Endothelial cell of umbilical vein (primary cell): ENCODE measurements at regions not wholly inside any gene's neighbourhood (a gene's known extent, or its start where the extent isn't known, plus 50 kb on each side); places are given as distances from the start of the nearest gene placed in this dataset.

Source experiments
- BruUV-seq: library from RNA; stranded (reverse); fragments of 400-500 nt; replicated peaks from 2 replicates; lab custom pipeline; 2021; lab: Mats Ljungman, UMichigan
- CTCF ChIA-PET: fragments of 300-600, 350-600 bp; sonication (Branson Sonifier 250); formaldehyde crosslinking; loops from one replicate; lab custom pipeline; 2021; ENCODE audit warnings: antibody characterized with exemption, inconsistent platforms; lab: Charles Lee
- POLR2A ChIA-PET: fragments of 300-600, 350-600 bp; sonication (Branson Sonifier 250); formaldehyde crosslinking; loops from one replicate; lab custom pipeline; 2021; ENCODE audit warnings: antibody characterized with exemption, inconsistent platforms; lab: Charles Lee
- DNase-seq: peaks from one replicate; pipeline ENCODE4 v3.0.0-alpha.2; 2011; ENCODE audit warnings: low read depth, low spot score
- FAIRE-seq: peaks from 2 replicates; lab custom pipeline; 2011; peaks lifted over from hg19 to GRCh38; lab: Jason Lieb, UNC
- H2AFZ ChIP-seq: 2 replicates; pipeline ENCODE4 v1.6.0; 2012; ENCODE audit warnings: low read depth, low read length, control low read depth, inconsistent platforms
- H3K27ac ChIP-seq: 2 replicates; pipeline ENCODE4 v1.5.1; 2011; ENCODE audit warnings: low read depth, mild to moderate bottlenecking, control low read depth, low read length, moderate library complexity; ENCODE audit not compliant: insufficient read depth
- H3K27me3 ChIP-seq, 2 experiments: 2 replicates each; pipeline versions ENCODE4 v1.6.0 to v1.6.1; 2011; ENCODE audit warnings: low read length in 2 of 2, mixed read lengths in 1 of 2; ENCODE audit not compliant: control insufficient read depth in 2 of 2, insufficient read depth in 2 of 2
- H3K36me3 ChIP-seq, 2 experiments: 2 replicates in 1 of 2; 3 replicates in 1 of 2; pipeline ENCODE4 v1.5.1; 2011; ENCODE audit warnings: low read length in 2 of 2, mild to moderate bottlenecking in 1 of 2, moderate library complexity in 1 of 2; ENCODE audit not compliant: control insufficient read depth in 2 of 2, insufficient read depth in 2 of 2; ENCODE audit errors: extremely low read depth in 1 of 2
- H3K4me1 ChIP-seq: 3 replicates; pipeline ENCODE4 v1.5.1; 2011; ENCODE audit warnings: mild to moderate bottlenecking, low read length; ENCODE audit not compliant: control insufficient read depth, insufficient read depth; ENCODE audit errors: extremely low read depth
- H3K4me2 ChIP-seq: 2 replicates; pipeline ENCODE4 v1.6.1; 2011; ENCODE audit warnings: low read length, control low read depth, mixed read lengths; ENCODE audit not compliant: insufficient read depth
- H3K4me3 ChIP-seq, 3 experiments: fragments of 200-600 bp in 1 of 3; sonication (generic), shearing (Covaris generic) in 1 of 3; replicated peaks in 1 of 3; 2 replicates each; pipeline ENCODE4 v1.5.1; 2011 to 2016; ENCODE audit warnings: control low read depth in 3 of 3, low read length in 3 of 3, mild to moderate bottlenecking in 2 of 3, inconsistent platforms in 1 of 3, low read depth in 1 of 3, moderate library complexity in 1 of 3; ENCODE audit not compliant: insufficient read depth in 1 of 3
- H3K79me2 ChIP-seq: 2 replicates; pipeline ENCODE4 v1.6.0; 2012; ENCODE audit warnings: low read length, inconsistent platforms; ENCODE audit not compliant: control insufficient read depth, insufficient read depth
- H3K9ac ChIP-seq: replicated peaks from 2 replicates; pipeline ENCODE3; 2011; ENCODE audit warnings: low read length, control low read depth; ENCODE audit not compliant: insufficient read depth; ENCODE audit errors: extremely low read depth
- H3K9me1 ChIP-seq: replicated peaks from 3 replicates; pipeline ENCODE4 v1.6.0; 2011; ENCODE audit warnings: mild to moderate bottlenecking, low read length; ENCODE audit not compliant: control insufficient read depth, insufficient read depth; ENCODE audit errors: extremely low read depth
- H3K9me3 ChIP-seq: replicated peaks from 2 replicates; pipeline ENCODE4 v1.5.1; 2012; ENCODE audit warnings: low read length, inconsistent platforms; ENCODE audit not compliant: control insufficient read depth, insufficient read depth
- H4K20me1 ChIP-seq: replicated peaks from 2 replicates; pipeline ENCODE3; 2011; ENCODE audit warnings: mild to moderate bottlenecking, low read length; ENCODE audit not compliant: control insufficient read depth, insufficient read depth; ENCODE audit errors: extremely low read depth
- EZH2 ChIP-seq: IDR thresholded peaks from 2 replicates; pipeline ENCODE4 v1.6.1; 2012; ENCODE audit warnings: borderline replicate concordance, low read depth, mild to moderate bottlenecking, moderate library complexity, low read length, inconsistent platforms; ENCODE audit not compliant: severe bottlenecking
- FOS ChIP-seq: IDR thresholded peaks from 2 replicates; pipeline ENCODE4 v1.6.1; 2011; ENCODE audit warnings: mild to moderate bottlenecking, low read length, moderate library complexity, borderline replicate concordance; ENCODE audit not compliant: insufficient read depth
- GATA2 ChIP-seq: IDR thresholded peaks from 2 replicates; pipeline ENCODE4 v1.7.0; 2011; ENCODE audit warnings: low read depth, mild to moderate bottlenecking, moderate library complexity, mixed read lengths, low read length; ENCODE audit not compliant: insufficient read length, insufficient read depth
- JUN ChIP-seq: IDR thresholded peaks from 2 replicates; pipeline ENCODE4 v1.6.1; 2011; ENCODE audit warnings: borderline replicate concordance, low read depth; ENCODE audit not compliant: insufficient read length, insufficient read depth
- MAX ChIP-seq: IDR thresholded peaks from 2 replicates; pipeline ENCODE4 v1.6.1; 2011; ENCODE audit not compliant: insufficient read depth, insufficient read length
- POLR2A ChIP-seq: IDR thresholded peaks from 2 replicates; pipeline ENCODE4 v1.6.1; 2012; ENCODE audit warnings: low read depth, mild to moderate bottlenecking, control low read depth, low read length
- POLR2AphosphoS5 ChIP-seq: IDR thresholded peaks from 2 replicates; pipeline ENCODE4 v1.6.1; 2012; ENCODE audit warnings: low read depth, mild to moderate bottlenecking, control low read depth, low read length, moderate library complexity; ENCODE audit not compliant: insufficient read depth
- dilution Hi-C: fragments of 300-500 bp; cut with MboI; formaldehyde crosslinking; loops from one replicate; pipeline ENCODE4 v1.15.0; 2019; ENCODE audit warnings: low sequenced_read_pairs; ENCODE audit not compliant: extremely low pct_ligation_motif_present
- intact Hi-C: fragments of 100-400 bp; cut with micrococcal nuclease; formaldehyde crosslinking; loops from one replicate; pipeline ENCODE4 v1.10.0; 2022
- TF ChIP-seq, protein P1 (sequence below), 2 donors: IDR thresholded peaks; 1 replicate in 1 of 2; 2 replicates in 1 of 2; pipeline ENCODE4 v1.5.1; 2011; ENCODE audit warnings: low read length in 2 of 2, mild to moderate bottlenecking in 2 of 2, moderate library complexity in 2 of 2, control low read depth in 1 of 2, inconsistent platforms in 1 of 2, low read depth in 1 of 2; ENCODE audit not compliant: insufficient read depth in 1 of 2; ENCODE audit errors: extremely low read depth in 1 of 2

DNA sequence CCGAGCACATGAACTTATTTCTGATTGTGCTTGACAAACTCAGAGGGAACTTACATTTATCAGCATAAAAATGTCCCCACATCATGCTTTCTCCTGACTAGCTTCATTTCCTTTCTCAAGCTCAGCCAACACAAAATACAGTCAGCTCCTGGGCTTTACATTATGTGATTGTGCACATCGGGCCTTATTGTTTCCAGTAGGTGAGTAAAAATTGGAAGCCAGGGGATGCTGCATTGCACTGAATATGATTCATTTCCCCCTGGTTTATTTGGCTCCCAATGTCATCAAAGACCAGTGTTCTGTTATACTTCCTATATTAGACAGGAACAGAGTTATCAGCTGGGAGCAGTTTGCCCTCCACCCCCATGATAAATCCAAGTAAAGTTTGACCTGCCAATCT is 521.8 kb downstream of the RMST start:
- DNase-seq (no peak), FAIRE-seq (peak; percentile 48)
- Histone ChIP-seq H3K27me3 (no peaks in the 10 kb centered on the region), H3K4me1 (no peaks in the 10 kb centered on the region), H3K4me2 (no peak overlapping the region), H3K9ac (no peak overlapping the region), H3K4me3 (no peak overlapping the region), H3K9me3 (no peaks in the 10 kb centered on the region), H3K9me1 (no peaks in the 10 kb centered on the region), H2AFZ (no peak overlapping the region), H3K27ac (no peak overlapping the region), H3K79me2 (no peaks in the 10 kb centered on the region), H4K20me1 (no peaks in the 10 kb centered on the region), H3K36me3 (no peaks in the 10 kb centered on the region)
- CTCF ChIA-PET, result no interaction called here
- dilution Hi-C loops, result no loop called here
- BruUV-seq, result no TSS peak
- TF ChIP-seq POLR2A (no peak), MAX (no peak), POLR2AphosphoS5 (no peak), FOS (no peak), EZH2 (no peak), JUN (no peak), GATA2 (no peak)
- TF ChIP-seq, protein P1, sequence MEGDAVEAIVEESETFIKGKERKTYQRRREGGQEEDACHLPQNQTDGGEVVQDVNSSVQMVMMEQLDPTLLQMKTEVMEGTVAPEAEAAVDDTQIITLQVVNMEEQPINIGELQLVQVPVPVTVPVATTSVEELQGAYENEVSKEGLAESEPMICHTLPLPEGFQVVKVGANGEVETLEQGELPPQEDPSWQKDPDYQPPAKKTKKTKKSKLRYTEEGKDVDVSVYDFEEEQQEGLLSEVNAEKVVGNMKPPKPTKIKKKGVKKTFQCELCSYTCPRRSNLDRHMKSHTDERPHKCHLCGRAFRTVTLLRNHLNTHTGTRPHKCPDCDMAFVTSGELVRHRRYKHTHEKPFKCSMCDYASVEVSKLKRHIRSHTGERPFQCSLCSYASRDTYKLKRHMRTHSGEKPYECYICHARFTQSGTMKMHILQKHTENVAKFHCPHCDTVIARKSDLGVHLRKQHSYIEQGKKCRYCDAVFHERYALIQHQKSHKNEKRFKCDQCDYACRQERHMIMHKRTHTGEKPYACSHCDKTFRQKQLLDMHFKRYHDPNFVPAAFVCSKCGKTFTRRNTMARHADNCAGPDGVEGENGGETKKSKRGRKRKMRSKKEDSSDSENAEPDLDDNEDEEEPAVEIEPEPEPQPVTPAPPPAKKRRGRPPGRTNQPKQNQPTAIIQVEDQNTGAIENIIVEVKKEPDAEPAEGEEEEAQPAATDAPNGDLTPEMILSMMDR (IDR thresholded peaks at IDR 0.05; ENCODE audit: extremely low read depth in 1 of 2, insufficient read depth in 1 of 2, low read depth in 1 of 2, low read length in 2 of 2), result no peak
- POLR2A ChIA-PET, result no interaction called here
- intact Hi-C loops, result no loop called here
